ENCODE measurements at regions not wholly inside any gene's neighbourhood (a gene's known extent, or its start where the extent isn't known, plus 50 kb on each side); places are given as distances from the start of the nearest gene placed in this dataset.

DNA sequence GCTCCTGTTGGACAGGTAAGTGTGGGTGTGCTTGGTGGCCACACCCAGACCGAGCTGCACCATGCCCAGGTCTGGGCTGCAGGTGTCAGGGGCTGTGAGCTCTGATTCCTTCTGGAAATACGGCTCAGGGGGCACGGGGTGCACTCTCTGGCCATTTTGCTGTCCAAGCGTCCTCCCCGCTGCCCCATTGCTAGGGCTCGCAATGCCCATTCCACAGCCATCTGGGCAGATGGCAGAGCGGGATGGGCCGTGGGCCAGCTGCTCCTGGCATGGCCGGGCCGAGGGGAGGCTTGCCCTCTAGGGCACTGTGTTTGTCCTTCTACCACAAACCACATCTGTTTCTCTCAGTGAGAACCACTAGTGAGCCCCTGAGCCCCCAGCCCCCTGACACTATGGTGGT is 67.9 kb upstream of the RXRA start:
- TF ChIP-seq SUZ12 (IDR thresholded peaks at IDR 0.05; ENCODE audit: extremely low read depth, insufficient read depth, insufficient read length) (no peak), ZNF274 (IDR thresholded peaks at IDR 0.05; ENCODE audit: low read depth, low read length) (no peak), YY1 (IDR thresholded peaks at IDR 0.05; ENCODE audit: insufficient read depth, insufficient read length) (no peak)
